Astrocyte of the cerebellum (primary cell): ENCODE measurements at regions not wholly inside any gene's neighbourhood (a gene's known extent, or its start where the extent isn't known, plus 50 kb on each side); places are given as distances from the start of the nearest gene placed in this dataset.
A peak's percentile ranks its signal among the peaks of the same experiment; 100 is the strongest.

Experiments
- DNase-seq: peaks from one replicate; pipeline ENCODE4 v3.0.0-alpha.2; 2011; ENCODE audit warnings: low read depth
- H3K4me3 ChIP-seq: 2 replicates; pipeline ENCODE4 v1.5.1; 2011; ENCODE audit warnings: mild to moderate bottlenecking, low read depth, low read length, moderate library complexity
- in situ Hi-C: cut with HindIII; loops from 2 replicates; pipeline ENCODE4 v1.10.0; 2017; ENCODE audit warnings: low sequenced_read_pairs
- TF ChIP-seq, protein P1 (sequence below): IDR thresholded peaks from 2 replicates; pipeline ENCODE4 v1.5.1; 2012; ENCODE audit warnings: low read length, low read depth, moderate library complexity, mild to moderate bottlenecking; ENCODE audit errors: missing control alignments

DNA sequence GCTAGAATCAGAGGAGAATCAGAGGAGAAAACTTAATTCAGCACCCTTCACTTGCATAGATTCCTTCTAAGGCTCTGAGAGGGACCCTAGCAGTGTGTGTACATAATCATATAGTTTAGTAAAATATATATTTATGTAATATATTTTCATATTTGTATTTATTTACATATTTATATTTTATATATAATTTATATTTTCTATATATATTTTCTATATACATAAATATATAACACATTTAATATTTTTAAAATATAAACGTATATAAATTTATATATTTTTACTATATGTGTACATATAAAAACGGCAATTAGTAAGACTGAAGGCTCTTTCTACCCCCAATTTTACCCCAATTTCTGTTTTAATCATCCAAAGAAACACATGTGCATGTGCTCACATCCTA is 80.3 kb downstream of the NXPE2 start:
- in situ Hi-C loops = no loop called here
- no peak overlapping the region for H3K4me3 ChIP-seq
- TF ChIP-seq, protein P1, sequence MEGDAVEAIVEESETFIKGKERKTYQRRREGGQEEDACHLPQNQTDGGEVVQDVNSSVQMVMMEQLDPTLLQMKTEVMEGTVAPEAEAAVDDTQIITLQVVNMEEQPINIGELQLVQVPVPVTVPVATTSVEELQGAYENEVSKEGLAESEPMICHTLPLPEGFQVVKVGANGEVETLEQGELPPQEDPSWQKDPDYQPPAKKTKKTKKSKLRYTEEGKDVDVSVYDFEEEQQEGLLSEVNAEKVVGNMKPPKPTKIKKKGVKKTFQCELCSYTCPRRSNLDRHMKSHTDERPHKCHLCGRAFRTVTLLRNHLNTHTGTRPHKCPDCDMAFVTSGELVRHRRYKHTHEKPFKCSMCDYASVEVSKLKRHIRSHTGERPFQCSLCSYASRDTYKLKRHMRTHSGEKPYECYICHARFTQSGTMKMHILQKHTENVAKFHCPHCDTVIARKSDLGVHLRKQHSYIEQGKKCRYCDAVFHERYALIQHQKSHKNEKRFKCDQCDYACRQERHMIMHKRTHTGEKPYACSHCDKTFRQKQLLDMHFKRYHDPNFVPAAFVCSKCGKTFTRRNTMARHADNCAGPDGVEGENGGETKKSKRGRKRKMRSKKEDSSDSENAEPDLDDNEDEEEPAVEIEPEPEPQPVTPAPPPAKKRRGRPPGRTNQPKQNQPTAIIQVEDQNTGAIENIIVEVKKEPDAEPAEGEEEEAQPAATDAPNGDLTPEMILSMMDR = no peak
- no peak for DNase-seq

DNA sequence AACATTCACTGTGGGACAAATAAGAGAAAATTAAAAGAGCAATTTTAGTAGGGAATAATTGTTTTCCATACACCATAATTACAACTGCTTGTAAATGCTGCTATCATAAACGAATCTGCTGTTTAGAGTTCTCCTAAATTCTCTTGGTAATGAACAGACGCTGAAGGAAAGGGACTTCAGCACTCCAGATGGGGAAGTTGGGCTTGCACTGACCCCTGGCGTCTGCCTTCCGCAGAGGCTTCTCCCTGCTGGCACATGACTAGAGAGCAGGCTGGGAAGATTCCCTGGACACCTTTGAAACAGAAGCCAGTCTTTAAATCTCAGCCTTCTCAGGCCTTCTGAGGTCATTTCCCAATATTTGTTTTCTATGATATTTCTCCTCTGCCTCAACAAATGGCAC is 84.1 kb downstream of the NXPE2 start:
- in situ Hi-C loops = no loop called here
- DNase-seq = peak; percentile 28
- H3K4me3 ChIP-seq = no peak overlapping the region
- TF ChIP-seq, protein P1 = peak; percentile 91

DNA sequence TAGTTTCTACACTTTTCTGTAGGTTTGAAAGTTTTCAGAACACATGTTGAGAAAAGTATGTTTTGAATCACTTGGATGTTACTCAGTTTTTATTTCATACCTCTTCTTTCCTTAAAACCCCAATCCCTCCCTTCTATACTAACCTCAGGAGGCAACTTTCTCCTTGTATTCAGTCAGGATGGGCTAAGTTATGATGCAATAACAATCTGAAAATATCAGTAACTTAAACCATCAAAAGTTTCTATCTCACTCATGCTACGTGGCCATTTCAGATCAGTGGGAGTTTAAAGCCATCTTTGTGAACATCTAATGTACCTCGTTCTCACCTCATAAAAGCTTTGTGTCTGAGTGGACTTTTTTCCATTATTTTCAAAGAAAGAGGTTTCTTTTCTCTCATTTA is 86.2 kb downstream of the NXPE2 start:
- no peak overlapping the region for H3K4me3 ChIP-seq
- TF ChIP-seq, protein P1 = no peak
- DNase-seq = no peak
- in situ Hi-C loops = no loop called here

DNA sequence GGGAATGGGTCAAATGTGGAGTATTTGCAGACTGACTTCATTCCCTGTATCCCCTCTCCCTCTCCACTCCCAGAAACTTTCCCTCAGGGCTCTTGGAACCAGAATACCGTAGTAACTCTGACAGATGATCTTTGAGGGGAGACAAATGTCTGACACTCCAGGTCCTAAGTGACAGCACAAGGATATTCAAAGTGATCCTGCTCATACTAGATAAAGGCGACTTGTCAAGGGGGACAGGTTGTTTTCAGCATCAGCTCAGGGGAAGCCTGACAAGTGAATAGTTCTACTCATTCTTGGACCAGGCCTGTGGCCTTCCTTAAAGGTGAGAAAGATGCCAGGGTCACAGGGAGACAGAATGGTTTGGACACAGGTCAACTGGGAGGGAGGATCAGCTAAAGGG is 92.8 kb downstream of the NXPE2 start:
- in situ Hi-C loops = no loop called here
- no peak overlapping the region for H3K4me3 ChIP-seq
- TF ChIP-seq, protein P1 = no peak
- no peak for DNase-seq

DNA sequence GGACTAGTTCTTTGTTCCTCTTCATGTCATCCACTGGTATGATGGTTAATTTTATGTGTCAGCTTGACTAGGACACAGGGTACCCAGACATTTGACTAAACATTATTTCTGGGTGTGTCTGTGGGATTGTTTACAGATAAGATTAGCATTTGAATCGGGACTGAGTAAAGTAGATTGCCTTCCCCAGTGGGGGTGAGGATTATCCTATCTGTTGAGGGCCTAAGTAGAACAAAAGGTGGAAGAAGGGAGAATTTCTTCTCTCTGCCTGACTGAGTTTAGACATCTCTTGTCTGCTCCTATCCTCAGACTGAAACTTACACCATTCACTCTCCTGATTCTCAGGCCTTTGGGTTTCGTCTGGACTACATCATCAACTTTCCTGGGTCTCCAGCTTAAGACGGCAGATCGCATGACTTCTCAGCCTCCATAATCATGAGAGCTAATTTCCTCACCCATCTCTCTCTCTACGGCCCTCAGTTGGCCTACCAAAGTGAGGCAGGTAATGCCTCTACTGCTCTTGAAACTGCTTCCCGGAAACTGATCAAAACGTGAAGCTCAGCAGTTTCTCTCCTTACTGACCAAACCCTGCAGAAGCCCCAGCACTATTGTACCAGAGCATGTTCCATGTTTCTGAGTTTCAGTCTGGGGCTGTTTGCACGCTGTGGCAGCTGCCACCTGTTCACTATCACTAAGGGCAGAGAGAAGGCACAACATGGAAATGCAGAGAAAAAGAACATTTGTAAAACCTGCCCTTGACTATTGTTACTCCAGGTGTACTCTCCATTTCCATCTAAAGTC is 95.4 kb downstream of the NXPE2 start:
- in situ Hi-C loops = no loop called here
- TF ChIP-seq, protein P1 = no peak

DNA sequence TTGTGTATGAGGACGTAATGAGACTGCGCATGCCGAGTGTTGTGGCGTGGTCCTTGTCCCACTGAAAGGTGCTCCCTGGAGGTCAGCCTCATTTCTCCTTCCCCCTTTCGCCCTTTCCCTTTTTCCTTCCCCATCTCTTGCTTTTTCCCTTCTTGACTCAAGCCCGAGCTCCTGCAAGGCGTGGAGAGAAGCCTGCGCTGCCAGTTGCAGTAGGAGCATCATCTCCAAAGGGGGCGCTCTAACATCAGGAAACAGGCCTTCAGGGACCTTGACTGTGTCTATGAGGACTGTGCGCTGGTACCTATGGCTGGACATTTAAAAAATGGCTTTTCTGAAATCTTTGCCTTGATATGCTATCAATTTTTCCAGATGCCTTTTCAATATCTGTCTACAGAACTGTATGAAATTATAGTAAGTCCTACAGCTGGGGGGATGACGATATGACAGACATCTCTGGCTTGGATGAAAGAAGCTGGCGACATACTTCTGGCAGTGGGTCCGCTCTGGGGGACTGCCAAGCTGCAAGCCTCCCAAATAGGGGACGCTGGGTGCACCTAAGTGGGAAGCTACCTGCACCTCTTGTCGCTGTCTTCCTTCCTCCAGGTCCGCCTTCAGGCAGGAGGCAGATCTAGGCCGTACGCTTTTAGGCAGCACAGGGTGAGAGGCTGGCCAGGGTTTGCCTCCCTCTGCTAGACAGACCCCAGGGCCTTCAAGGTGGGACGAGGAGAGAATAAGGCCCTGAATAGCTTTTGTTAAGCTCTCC is 96.5 kb downstream of the NXPE2 start:
- in situ Hi-C loops = no loop called here
- peak; percentile 43 for DNase-seq
- no peak overlapping the region for H3K4me3 ChIP-seq
- TF ChIP-seq, protein P1 = peak; percentile 91

More for the DNA sequence above, 95.4 kb downstream of the NXPE2 start:
- no peak overlapping the region for H3K4me3 ChIP-seq
- no peak for DNase-seq
